Liver (tissue), 8 donors: ENCODE measurements at regions not wholly inside any gene's neighbourhood (a gene's known extent, or its start where the extent isn't known, plus 50 kb on each side); places are given as distances from the start of the nearest gene placed in this dataset.

Experiments used
- DNase-seq: peaks from one replicate; pipeline ENCODE4 v3.0.0-alpha.2; 2017; ENCODE audit warnings: low spot score
- H3K27ac ChIP-seq, 2 donors: one replicate each; pipeline ENCODE4 v1.7.0; 2013; ENCODE audit warnings: inconsistent platforms in 2 of 2, low read length in 2 of 2, control low read depth in 1 of 2, low read depth in 1 of 2, mild to moderate bottlenecking in 1 of 2
- H3K27me3 ChIP-seq, 4 donors: one replicate each; pipeline versions ENCODE4 v1.6.1 to v1.7.0; 2013; ENCODE audit warnings: low read length in 3 of 4, inconsistent platforms in 1 of 4, mild to moderate bottlenecking in 1 of 4, moderate library complexity in 1 of 4; ENCODE audit not compliant: control insufficient read depth in 4 of 4, insufficient read depth in 4 of 4
- H3K36me3 ChIP-seq, 4 donors: one replicate each; pipeline versions ENCODE4 v1.6.1 to v1.7.0; 2013; ENCODE audit warnings: low read length in 3 of 4, mild to moderate bottlenecking in 3 of 4, low read depth in 1 of 4, moderate library complexity in 1 of 4; ENCODE audit not compliant: control insufficient read depth in 4 of 4, insufficient read depth in 3 of 4
- H3K4me1 ChIP-seq, 4 donors: one replicate each; pipeline versions ENCODE4 v1.6.1 to v1.7.0; 2013; ENCODE audit warnings: low read length in 3 of 4, mild to moderate bottlenecking in 3 of 4, moderate library complexity in 1 of 4; ENCODE audit not compliant: control insufficient read depth in 4 of 4, insufficient read depth in 4 of 4
- H3K4me3 ChIP-seq, 3 donors: one replicate each; pipeline versions ENCODE4 v1.6.1 to v1.7.0; 2013; ENCODE audit warnings: low read length in 3 of 3, control low read depth in 1 of 3, low read depth in 1 of 3, mild to moderate bottlenecking in 1 of 3
- H3K9ac ChIP-seq, 2 donors: one replicate each; pipeline ENCODE4 v1.7.0; 2013; ENCODE audit warnings: low read length in 2 of 2, mild to moderate bottlenecking in 2 of 2, moderate library complexity in 2 of 2, control low read depth in 1 of 2, low read depth in 1 of 2
- H3K9me3 ChIP-seq, 4 donors: one replicate each; pipeline versions ENCODE4 v1.6.1 to v1.7.0; 2013; ENCODE audit warnings: low read length in 3 of 4; ENCODE audit not compliant: control insufficient read depth in 4 of 4
- CTCF ChIP-seq: fragments of 150-350 bp; IDR thresholded peaks from 2 replicates; pipeline ENCODE4 v1.5.1; 2017; ENCODE audit warnings: improper control_type of control experiment, low read depth, low read length; ENCODE audit not compliant: missing input control
- EGR1 ChIP-seq, 2 donors: IDR thresholded peaks; 2 replicates each; pipeline ENCODE4 v1.6.1; 2016 to 2018; ENCODE audit warnings: antibody characterized with exemption in 2 of 2, low read depth in 2 of 2
- FOXA1 ChIP-seq: IDR thresholded peaks from 2 replicates; pipeline ENCODE4 v1.6.1; 2016; ENCODE audit warnings: antibody characterized with exemption
- FOXA2 ChIP-seq: IDR thresholded peaks from 2 replicates; pipeline ENCODE4 v1.6.1; 2016; ENCODE audit warnings: antibody characterized with exemption
- HNF4A ChIP-seq, 2 donors: conservative IDR thresholded peaks; 2 replicates each; pipeline ENCODE4 v1.6.1; 2016; ENCODE audit warnings: antibody characterized with exemption in 2 of 2, mild to moderate bottlenecking in 2 of 2
- HNF4G ChIP-seq: IDR thresholded peaks from 2 replicates; pipeline ENCODE4 v1.6.1; 2016; ENCODE audit warnings: antibody characterized with exemption
- JUND ChIP-seq, 2 donors: IDR thresholded peaks; 2 replicates each; pipeline ENCODE4 v1.6.1; 2016; ENCODE audit warnings: antibody characterized with exemption in 2 of 2
- MAX ChIP-seq: IDR thresholded peaks from 2 replicates; pipeline ENCODE4 v1.6.1; 2016; ENCODE audit warnings: antibody characterized with exemption
- NR2F2 ChIP-seq: IDR thresholded peaks from 2 replicates; pipeline ENCODE4 v1.6.1; 2016; ENCODE audit warnings: antibody characterized with exemption
- RAD21 ChIP-seq, 2 donors: IDR thresholded peaks; 2 replicates each; pipeline ENCODE4 v1.6.1; 2016; ENCODE audit warnings: antibody characterized with exemption in 2 of 2, mild to moderate bottlenecking in 2 of 2
- REST ChIP-seq: IDR thresholded peaks from 2 replicates; pipeline ENCODE4 v1.6.1; 2016; ENCODE audit warnings: antibody characterized with exemption, mild to moderate bottlenecking
- SP1 ChIP-seq: IDR thresholded peaks from 2 replicates; pipeline ENCODE4 v1.6.1; 2018; ENCODE audit warnings: antibody characterized with exemption, mild to moderate bottlenecking
- TAF1 ChIP-seq: conservative IDR thresholded peaks from 2 replicates; pipeline ENCODE4 v1.6.1; 2016; ENCODE audit warnings: antibody characterized with exemption, mild to moderate bottlenecking
- YY1 ChIP-seq: IDR thresholded peaks from 2 replicates; pipeline ENCODE4 v1.6.1; 2016; ENCODE audit warnings: antibody characterized with exemption, mild to moderate bottlenecking
- WGBS: extraction: QIAGEN DNeasy Blood & Tissue Kit; methylation state at CpG from one replicate; pipeline ENCODE4 v1.1.7; 2013; 5-methylcytosine and 5-hydroxymethylcytosine counted together
- TF ChIP-seq, protein P1 (sequence below): IDR thresholded peaks from 2 replicates; pipeline ENCODE4 v1.6.1; 2016; ENCODE audit warnings: antibody characterized with exemption
- TF ChIP-seq, protein P2 (sequence below): IDR thresholded peaks from 2 replicates; pipeline ENCODE4 v1.6.1; 2016; ENCODE audit warnings: antibody characterized with exemption
- donor health status: healthy.
- donor health status: healthy.
- donor health status: healthy.
- donor health status: healthy.
- donor health status: healthy.

DNA sequence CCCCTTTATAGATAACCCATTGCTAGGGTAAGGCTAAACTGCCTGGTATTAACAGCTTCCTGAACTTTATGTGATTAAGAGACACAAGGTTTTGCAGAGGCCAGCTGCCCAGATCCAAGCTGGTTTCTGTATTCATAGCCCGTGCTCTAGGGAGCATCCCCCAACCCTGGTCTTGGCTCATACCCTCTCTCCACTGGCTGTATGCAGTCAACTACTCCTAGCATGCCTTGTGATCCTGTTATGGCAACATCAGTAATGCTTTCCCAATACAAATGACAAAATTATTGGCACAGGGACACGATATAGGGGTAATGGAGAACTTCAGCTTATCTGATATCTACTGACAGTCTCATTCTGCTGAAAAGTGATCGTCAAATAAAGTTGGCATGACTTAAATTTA is 202.8 kb upstream of the MKLN1 start:
- H3K9me3 ChIP-seq, result no peaks in the 10 kb centered on the region
- WGBS, result 75% methylated on average over 3 of the region's 3 CpGs
- TF ChIP-seq EGR1 (IDR thresholded peaks at IDR 0.05; ENCODE audit: low read depth in 2 of 2) (no peak), SP1 (no peak), HNF4G (no peak), REST (no peak), FOXA1 (no peak), MAX (no peak)
- TF ChIP-seq, protein P1, sequence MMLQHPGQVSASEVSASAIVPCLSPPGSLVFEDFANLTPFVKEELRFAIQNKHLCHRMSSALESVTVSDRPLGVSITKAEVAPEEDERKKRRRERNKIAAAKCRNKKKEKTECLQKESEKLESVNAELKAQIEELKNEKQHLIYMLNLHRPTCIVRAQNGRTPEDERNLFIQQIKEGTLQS, result no peak
- H3K36me3 ChIP-seq, result no peaks in the 10 kb centered on the region
- H3K4me1 ChIP-seq, result no peaks in the 10 kb centered on the region
- no peak overlapping the region for H3K9ac ChIP-seq
- no peak overlapping the region for H3K4me3 ChIP-seq
- no peak for DNase-seq
- no peak overlapping the region for H3K27ac ChIP-seq
- H3K27me3 ChIP-seq, result no peaks in the 10 kb centered on the region

GRCh38 chr7:131130324-131130723 is 197.4 kb upstream of the MKLN1 start:
- 80% methylated on average over 4 of the region's 4 CpGs for WGBS
- no peaks in the 10 kb centered on the region for H3K27me3 ChIP-seq
- no peak for DNase-seq
- H3K9me3 ChIP-seq, result no peaks in the 10 kb centered on the region
- H3K4me3 ChIP-seq, result no peak overlapping the region
- H3K27ac ChIP-seq, result no peak overlapping the region
- TF ChIP-seq YY1 (no peak), FOXA1 (no peak), FOXA2 (no peak), TAF1 (no peak), CTCF (no peak), EGR1 (IDR thresholded peaks at IDR 0.05; ENCODE audit: low read depth in 2 of 2) (no peak), SP1 (no peak), NR2F2 (no peak), RAD21 (IDR thresholded peaks at IDR 0.05) (no peak), HNF4A (conservative IDR thresholded peaks at IDR 0.05) (no peak), HNF4G (no peak), JUND (IDR thresholded peaks at IDR 0.05) (no peak), MAX (no peak), REST (no peak)
- TF ChIP-seq, protein P1, result no peak
- TF ChIP-seq, protein P2, sequence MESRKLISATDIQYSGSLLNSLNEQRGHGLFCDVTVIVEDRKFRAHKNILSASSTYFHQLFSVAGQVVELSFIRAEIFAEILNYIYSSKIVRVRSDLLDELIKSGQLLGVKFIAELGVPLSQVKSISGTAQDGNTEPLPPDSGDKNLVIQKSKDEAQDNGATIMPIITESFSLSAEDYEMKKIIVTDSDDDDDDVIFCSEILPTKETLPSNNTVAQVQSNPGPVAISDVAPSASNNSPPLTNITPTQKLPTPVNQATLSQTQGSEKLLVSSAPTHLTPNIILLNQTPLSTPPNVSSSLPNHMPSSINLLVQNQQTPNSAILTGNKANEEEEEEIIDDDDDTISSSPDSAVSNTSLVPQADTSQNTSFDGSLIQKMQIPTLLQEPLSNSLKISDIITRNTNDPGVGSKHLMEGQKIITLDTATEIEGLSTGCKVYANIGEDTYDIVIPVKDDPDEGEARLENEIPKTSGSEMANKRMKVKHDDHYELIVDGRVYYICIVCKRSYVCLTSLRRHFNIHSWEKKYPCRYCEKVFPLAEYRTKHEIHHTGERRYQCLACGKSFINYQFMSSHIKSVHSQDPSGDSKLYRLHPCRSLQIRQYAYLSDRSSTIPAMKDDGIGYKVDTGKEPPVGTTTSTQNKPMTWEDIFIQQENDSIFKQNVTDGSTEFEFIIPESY, result no peak
- H3K36me3 ChIP-seq, result no peaks in the 10 kb centered on the region
- no peaks in the 10 kb centered on the region for H3K4me1 ChIP-seq
- no peak overlapping the region for H3K9ac ChIP-seq
